ENCODE measurements at regions not wholly inside any gene's neighbourhood (a gene's known extent, or its start where the extent isn't known, plus 50 kb on each side); places are given as distances from the start of the nearest gene placed in this dataset.

DNA sequence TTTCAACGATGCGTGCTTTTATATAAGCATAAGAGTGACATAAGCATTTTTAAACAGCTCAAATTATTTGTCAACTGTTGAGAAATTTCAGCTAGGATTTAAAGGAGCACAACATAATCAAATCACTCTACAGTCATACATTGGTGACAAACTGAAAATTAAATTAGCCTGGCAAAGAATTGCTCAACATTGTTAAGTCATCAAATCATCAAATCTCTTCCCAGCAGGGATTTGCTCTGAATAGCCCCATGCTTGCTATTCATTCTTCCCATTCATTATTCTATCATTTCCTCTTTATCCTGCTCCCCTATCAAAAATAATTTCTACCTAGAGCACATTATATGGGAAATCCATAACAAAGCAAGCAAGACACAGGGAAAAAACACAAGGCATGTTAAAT is 198.7 kb upstream of the LUZP2 start:
- Histone ChIP-seq H3K4me3 (ENCODE audit: low read length) (no peak overlapping the region), H3K4me1 (ENCODE audit: control insufficient read depth, insufficient read depth, low read length) (no peaks in the 10 kb centered on the region), H3K9me3 (ENCODE audit: control insufficient read depth, low read depth, low read length) (no peaks in the 10 kb centered on the region), H3K36me3 (ENCODE audit: control insufficient read depth, insufficient read depth, low read length) (no peaks in the 10 kb centered on the region), H3K27ac (ENCODE audit: low read length) (no peak overlapping the region), H3K27me3 (ENCODE audit: control insufficient read depth, insufficient read depth, low read length) (no peaks in the 10 kb centered on the region)
- no peak for DNase-seq
- 83% methylated on average over 1 of the region's 2 CpGs for WGBS (ENCODE audit: insufficient coverage, low lambda C conversion rate)

DNA sequence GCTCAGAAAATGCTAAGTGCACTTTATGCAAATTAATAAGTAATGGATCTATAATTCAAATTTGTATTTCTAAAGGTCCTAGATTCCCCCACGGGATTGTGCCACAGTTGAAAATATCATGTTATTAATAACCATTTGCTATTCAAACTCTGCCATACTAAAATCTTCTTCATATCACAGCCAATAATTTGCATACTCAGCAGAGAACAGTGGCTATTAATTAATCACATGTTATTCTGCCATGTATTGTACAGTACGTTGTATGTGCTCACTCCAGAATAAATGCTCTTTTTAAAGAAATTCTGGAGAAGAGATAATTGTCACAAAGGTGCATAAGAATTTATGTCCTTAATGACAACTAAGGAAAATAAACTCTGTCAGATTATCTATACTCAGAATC is 184.9 kb upstream of the LUZP2 start:
- H3K9me3 ChIP-seq (ENCODE audit: control insufficient read depth, low read depth, low read length) = peaks cover 3% of the 10 kb centered on the region
- H3K36me3 ChIP-seq (ENCODE audit: control insufficient read depth, insufficient read depth, low read length) = no peaks in the 10 kb centered on the region
- no peak for DNase-seq
- WGBS (ENCODE audit: insufficient coverage, low lambda C conversion rate) = 100% methylated on average over 1 of the region's 2 CpGs
- H3K27me3 ChIP-seq (ENCODE audit: control insufficient read depth, insufficient read depth, low read length) = no peaks in the 10 kb centered on the region
- no peak overlapping the region for H3K4me3 ChIP-seq (ENCODE audit: low read length)
- no peak overlapping the region for H3K27ac ChIP-seq (ENCODE audit: low read length)
- H3K4me1 ChIP-seq (ENCODE audit: control insufficient read depth, insufficient read depth, low read length) = no peaks in the 10 kb centered on the region

DNA sequence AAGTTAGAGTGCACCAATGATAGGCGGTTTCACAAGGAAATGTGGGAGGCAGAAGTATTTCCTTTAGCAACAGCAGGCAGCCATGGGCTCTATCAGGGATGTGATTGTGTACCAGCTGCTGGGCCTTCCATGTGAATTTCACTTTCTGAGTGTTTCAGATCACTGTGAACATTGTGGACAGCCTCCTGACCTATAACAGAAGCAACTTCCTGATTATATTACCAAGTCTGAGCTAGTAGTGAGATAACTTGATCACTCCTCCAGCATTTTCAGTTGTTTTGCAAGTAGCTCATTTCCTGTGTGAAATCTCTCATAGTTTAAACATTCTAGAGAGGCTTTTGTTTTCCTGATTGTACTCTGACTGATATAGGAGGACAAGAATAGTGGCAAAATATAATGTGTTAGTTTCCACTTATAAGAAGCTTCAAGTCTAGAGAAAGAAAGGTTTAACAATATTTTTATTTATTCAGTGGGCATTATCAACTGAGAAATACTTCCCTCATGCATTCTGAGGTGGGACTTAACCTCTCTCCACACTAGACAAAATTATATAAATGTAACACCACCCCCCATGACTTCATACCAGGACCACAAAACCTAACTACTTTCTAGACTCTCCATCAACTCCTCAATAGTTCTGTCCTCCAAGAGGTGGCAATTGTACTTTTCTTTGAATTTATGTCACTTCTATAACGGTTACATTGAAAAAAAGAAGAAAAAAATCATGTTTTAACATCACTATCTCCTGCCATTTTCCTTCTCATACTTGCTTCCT is 184.2 kb upstream of the LUZP2 start:
- Histone ChIP-seq H3K4me1 (ENCODE audit: control insufficient read depth, insufficient read depth, low read length) (no peaks in the 10 kb centered on the region), H3K27ac (ENCODE audit: low read length) (no peak overlapping the region), H3K36me3 (ENCODE audit: control insufficient read depth, insufficient read depth, low read length) (no peaks in the 10 kb centered on the region), H3K27me3 (ENCODE audit: control insufficient read depth, insufficient read depth, low read length) (no peaks in the 10 kb centered on the region), H3K4me3 (ENCODE audit: low read length) (no peak overlapping the region), H3K9me3 (ENCODE audit: control insufficient read depth, low read depth, low read length) (peaks cover 3% of the 10 kb centered on the region)
- no peak for DNase-seq
- 89% methylated on average over 1 of the region's 2 CpGs for WGBS (ENCODE audit: insufficient coverage, low lambda C conversion rate)

DNA sequence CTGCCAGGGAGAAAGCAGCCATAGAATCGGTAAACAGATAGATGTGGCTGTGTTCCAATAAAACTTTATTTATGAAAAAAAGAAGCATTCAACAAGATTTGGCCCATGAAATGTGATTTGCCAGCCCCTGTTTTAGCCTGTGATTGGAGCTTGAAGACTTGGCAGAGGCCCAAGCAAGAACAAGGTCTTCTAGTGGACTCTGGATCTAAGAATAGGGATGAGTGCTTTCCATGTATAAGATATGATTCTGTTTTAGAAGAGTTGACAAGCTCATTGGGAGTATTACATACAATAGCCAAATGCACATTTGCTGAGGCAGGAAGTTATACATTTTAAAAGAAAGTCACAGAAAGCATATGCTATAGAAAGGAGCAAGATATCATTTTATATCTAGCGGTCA is 175.6 kb upstream of the LUZP2 start:
- Histone ChIP-seq H3K4me3 (ENCODE audit: low read length) (no peak overlapping the region), H3K4me1 (ENCODE audit: control insufficient read depth, insufficient read depth, low read length) (no peaks in the 10 kb centered on the region), H3K9me3 (ENCODE audit: control insufficient read depth, low read depth, low read length) (no peaks in the 10 kb centered on the region), H3K36me3 (ENCODE audit: control insufficient read depth, insufficient read depth, low read length) (no peaks in the 10 kb centered on the region), H3K27me3 (ENCODE audit: control insufficient read depth, insufficient read depth, low read length) (no peaks in the 10 kb centered on the region), H3K27ac (ENCODE audit: low read length) (no peak overlapping the region)
- no peak for DNase-seq
- WGBS (ENCODE audit: insufficient coverage, low lambda C conversion rate) = 92% methylated on average over 2 of the region's 2 CpGs

DNA sequence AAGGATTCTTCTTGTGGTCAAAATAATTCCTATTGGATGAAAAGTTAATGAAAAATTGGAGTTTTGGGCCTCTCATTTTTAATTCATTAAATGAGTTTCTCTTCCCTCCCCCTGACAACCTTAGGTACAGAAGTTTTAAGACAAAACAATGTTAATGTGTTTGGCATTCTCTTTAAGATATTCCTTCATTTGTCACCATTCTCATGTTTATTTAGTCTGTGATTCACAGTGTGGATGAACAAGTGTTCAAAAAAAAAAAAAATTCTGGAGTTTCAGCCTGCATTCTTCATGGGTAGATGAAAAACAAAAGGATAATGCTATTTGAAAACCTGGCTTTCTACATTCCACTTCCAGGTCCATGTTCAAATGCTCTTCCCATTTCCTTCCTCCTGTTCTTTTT is 172.6 kb upstream of the LUZP2 start:
- no peaks in the 10 kb centered on the region for H3K36me3 ChIP-seq (ENCODE audit: control insufficient read depth, insufficient read depth, low read length)
- H3K27me3 ChIP-seq (ENCODE audit: control insufficient read depth, insufficient read depth, low read length) = no peaks in the 10 kb centered on the region
- no peak overlapping the region for H3K4me3 ChIP-seq (ENCODE audit: low read length)
- no peak for DNase-seq
- H3K9me3 ChIP-seq (ENCODE audit: control insufficient read depth, low read depth, low read length) = no peaks in the 10 kb centered on the region
- no peak overlapping the region for H3K27ac ChIP-seq (ENCODE audit: low read length)
- H3K4me1 ChIP-seq (ENCODE audit: control insufficient read depth, insufficient read depth, low read length) = no peaks in the 10 kb centered on the region

DNA sequence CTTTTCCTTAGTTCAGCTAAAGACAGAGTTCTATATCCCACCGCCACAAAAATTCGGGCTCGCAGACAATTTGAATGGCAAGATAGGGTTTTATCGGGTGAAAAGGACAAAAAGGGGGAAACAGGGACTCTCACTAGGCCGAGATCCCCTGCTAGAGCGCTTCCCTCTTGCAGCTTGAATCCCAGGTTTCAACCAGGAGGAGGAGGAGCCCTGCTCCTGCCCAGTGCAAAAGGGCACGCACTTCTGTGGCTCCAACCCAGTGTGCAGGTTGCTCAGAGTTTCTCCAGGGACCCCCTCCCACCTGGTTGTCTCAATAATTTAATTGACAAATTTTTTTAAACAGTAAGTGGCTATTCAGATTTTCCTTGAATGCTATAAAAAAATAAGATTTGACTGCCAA is 152.6 kb upstream of the LUZP2 start:
- WGBS (ENCODE audit: insufficient coverage, low lambda C conversion rate) = no CpG with 5 or more reads among the region's 7 CpGs
- Histone ChIP-seq H3K27ac (ENCODE audit: low read length) (no peak overlapping the region), H3K36me3 (ENCODE audit: control insufficient read depth, insufficient read depth, low read length) (no peaks in the 10 kb centered on the region), H3K4me1 (ENCODE audit: control insufficient read depth, insufficient read depth, low read length) (no peaks in the 10 kb centered on the region), H3K9me3 (ENCODE audit: control insufficient read depth, low read depth, low read length) (no peaks in the 10 kb centered on the region), H3K4me3 (ENCODE audit: low read length) (no peak overlapping the region), H3K27me3 (ENCODE audit: control insufficient read depth, insufficient read depth, low read length) (no peaks in the 10 kb centered on the region)
- no peak for DNase-seq

DNA sequence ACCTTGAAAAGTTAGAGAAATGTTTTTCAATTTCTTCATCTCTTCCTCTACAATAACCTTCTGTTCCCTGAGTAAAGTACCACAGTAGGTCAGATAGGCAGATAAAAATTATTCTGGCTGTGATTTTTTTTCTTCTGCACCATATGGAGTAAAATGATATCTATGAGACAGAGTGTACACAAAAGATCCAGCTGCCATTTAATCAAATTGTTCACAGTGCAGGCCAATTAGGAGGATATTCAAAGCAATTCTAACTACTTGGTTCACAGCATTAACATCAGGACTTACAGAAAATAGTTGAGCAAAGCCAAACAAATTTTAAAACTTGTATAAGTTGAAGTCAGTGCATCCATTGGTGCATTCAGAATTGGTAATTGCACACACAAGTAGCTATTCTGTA is 147.9 kb upstream of the LUZP2 start:
- no peak for DNase-seq
- no peak overlapping the region for H3K27ac ChIP-seq (ENCODE audit: low read length)
- H3K27me3 ChIP-seq (ENCODE audit: control insufficient read depth, insufficient read depth, low read length) = no peaks in the 10 kb centered on the region
- H3K36me3 ChIP-seq (ENCODE audit: control insufficient read depth, insufficient read depth, low read length) = no peaks in the 10 kb centered on the region
- H3K9me3 ChIP-seq (ENCODE audit: control insufficient read depth, low read depth, low read length) = no peaks in the 10 kb centered on the region
- no peak overlapping the region for H3K4me3 ChIP-seq (ENCODE audit: low read length)
- H3K4me1 ChIP-seq (ENCODE audit: control insufficient read depth, insufficient read depth, low read length) = no peaks in the 10 kb centered on the region

DNA sequence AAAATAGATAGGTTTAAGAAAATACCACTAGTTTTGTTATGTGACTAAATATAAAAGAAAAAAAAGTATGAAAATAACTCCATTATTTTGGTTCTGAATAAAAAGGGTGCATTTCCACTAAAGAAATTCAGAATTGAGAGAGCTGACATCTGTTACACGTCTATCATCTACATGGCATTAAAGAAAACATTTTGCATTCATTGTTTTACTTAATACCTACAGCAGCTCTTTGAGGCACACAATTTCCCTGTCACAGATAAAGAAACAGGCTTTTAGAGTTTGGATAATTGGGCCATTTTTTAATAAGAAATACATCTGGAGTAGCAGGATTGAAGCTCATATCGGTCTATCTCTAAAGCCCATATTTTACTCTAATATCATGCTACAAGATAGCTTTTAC is 145.7 kb upstream of the LUZP2 start:
- DNase-seq = no peak
- H3K36me3 ChIP-seq (ENCODE audit: control insufficient read depth, insufficient read depth, low read length) = no peaks in the 10 kb centered on the region
- no peaks in the 10 kb centered on the region for H3K27me3 ChIP-seq (ENCODE audit: control insufficient read depth, insufficient read depth, low read length)
- H3K9me3 ChIP-seq (ENCODE audit: control insufficient read depth, low read depth, low read length) = no peaks in the 10 kb centered on the region
- H3K27ac ChIP-seq (ENCODE audit: low read length) = no peak overlapping the region
- no peak overlapping the region for H3K4me3 ChIP-seq (ENCODE audit: low read length)
- no CpG with 5 or more reads among the region's 2 CpGs for WGBS (ENCODE audit: insufficient coverage, low lambda C conversion rate)
- H3K4me1 ChIP-seq (ENCODE audit: control insufficient read depth, insufficient read depth, low read length) = no peaks in the 10 kb centered on the region

DNA sequence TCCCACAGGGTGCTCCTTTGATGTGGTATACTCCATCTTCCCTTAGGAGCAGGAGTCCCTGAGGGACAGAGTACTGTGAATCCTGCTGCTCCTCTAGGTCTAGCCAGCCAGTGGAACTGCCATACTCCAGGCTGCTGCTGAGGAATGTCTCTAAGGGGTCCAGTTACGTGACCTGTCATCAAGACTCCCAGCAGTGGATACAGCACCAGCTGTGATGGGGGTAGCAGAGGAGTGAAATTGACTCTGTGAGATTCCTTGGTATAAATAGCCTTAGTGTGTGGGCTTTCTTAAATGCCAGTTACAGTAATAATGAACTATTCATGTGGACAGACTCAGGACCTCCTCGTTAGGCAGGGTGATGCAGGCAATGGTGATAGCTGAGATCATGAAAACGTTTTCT is 140.4 kb upstream of the LUZP2 start:
- H3K9me3 ChIP-seq (ENCODE audit: control insufficient read depth, low read depth, low read length) = no peaks in the 10 kb centered on the region
- no peaks in the 10 kb centered on the region for H3K4me1 ChIP-seq (ENCODE audit: control insufficient read depth, insufficient read depth, low read length)
- no peaks in the 10 kb centered on the region for H3K27me3 ChIP-seq (ENCODE audit: control insufficient read depth, insufficient read depth, low read length)
- no peak overlapping the region for H3K4me3 ChIP-seq (ENCODE audit: low read length)
- H3K27ac ChIP-seq (ENCODE audit: low read length) = no peak overlapping the region
- DNase-seq = no peak
- WGBS (ENCODE audit: insufficient coverage, low lambda C conversion rate) = no CpG with 5 or more reads among the region's 3 CpGs
- H3K36me3 ChIP-seq (ENCODE audit: control insufficient read depth, insufficient read depth, low read length) = no peaks in the 10 kb centered on the region

DNA sequence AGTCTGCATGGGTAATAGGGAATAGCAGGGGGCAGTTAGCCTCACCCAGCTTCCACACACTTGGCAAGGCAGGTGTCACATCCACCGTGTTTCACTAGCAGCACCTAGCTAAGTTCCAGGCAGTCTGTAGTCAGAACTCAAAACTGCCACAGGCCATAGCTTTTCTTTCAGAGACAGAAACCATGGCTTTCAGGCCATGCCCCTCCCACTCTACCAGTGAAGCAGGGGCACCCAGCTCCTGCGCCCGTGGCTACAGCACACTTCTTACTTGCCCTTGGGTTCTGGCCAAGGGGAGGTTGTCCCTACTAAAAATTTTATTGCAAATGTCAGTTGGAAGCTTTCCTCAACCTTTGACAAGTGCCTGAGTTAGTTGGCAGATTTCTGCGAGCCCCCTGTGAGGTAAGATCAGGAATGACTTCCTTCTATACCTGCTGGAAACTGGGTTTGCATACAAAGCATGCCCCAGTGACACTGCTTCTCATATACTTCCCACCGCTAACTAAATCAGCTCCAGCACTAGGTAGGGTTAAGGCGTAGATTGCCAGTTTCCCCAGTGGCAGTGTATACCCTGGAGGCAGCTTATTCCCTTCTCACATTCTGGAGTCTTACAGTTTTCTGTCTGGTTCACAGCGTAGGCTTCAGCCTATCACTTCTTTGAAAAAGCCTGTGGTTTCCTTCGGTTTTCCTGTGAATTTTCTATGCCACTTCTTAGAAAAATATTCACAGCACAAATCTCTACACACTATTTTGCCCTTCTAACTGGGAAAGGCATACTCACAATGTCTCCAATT is 139.0 kb upstream of the LUZP2 start:
- no peaks in the 10 kb centered on the region for H3K27me3 ChIP-seq (ENCODE audit: control insufficient read depth, insufficient read depth, low read length)
- no peaks in the 10 kb centered on the region for H3K36me3 ChIP-seq (ENCODE audit: control insufficient read depth, insufficient read depth, low read length)
- no peak overlapping the region for H3K27ac ChIP-seq (ENCODE audit: low read length)
- H3K9me3 ChIP-seq (ENCODE audit: control insufficient read depth, low read depth, low read length) = no peaks in the 10 kb centered on the region
- no peak for DNase-seq
- H3K4me1 ChIP-seq (ENCODE audit: control insufficient read depth, insufficient read depth, low read length) = no peaks in the 10 kb centered on the region
- 71% methylated on average over 1 of the region's 8 CpGs for WGBS (ENCODE audit: insufficient coverage, low lambda C conversion rate)
- H3K4me3 ChIP-seq (ENCODE audit: low read length) = no peak overlapping the region

DNA sequence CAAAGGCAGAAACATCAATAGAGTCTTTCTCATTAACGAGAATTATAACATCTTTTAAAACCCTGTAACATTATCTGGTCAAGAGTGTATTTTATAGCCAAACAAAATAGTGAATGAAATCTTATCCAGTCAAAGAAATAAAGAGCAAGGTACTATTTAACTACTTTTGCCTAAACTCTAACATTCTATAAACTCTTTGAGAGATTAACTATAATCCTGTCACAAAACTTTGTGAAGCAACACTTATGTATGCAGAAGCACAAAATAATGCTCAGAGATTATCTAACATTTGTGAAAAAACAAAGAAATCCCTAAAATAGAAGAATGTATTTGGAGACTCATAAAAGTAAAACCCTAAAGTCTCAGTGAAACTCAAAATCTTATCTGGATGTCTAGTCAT is 124.4 kb upstream of the LUZP2 start:
- H3K4me3 ChIP-seq (ENCODE audit: low read length) = no peak overlapping the region
- no peaks in the 10 kb centered on the region for H3K4me1 ChIP-seq (ENCODE audit: control insufficient read depth, insufficient read depth, low read length)
- H3K36me3 ChIP-seq (ENCODE audit: control insufficient read depth, insufficient read depth, low read length) = no peaks in the 10 kb centered on the region
- H3K9me3 ChIP-seq (ENCODE audit: control insufficient read depth, low read depth, low read length) = no peaks in the 10 kb centered on the region
- 83% methylated on average over 1 of the region's 1 CpG for WGBS (ENCODE audit: insufficient coverage, low lambda C conversion rate)
- no peak for DNase-seq
- no peak overlapping the region for H3K27ac ChIP-seq (ENCODE audit: low read length)
- H3K27me3 ChIP-seq (ENCODE audit: control insufficient read depth, insufficient read depth, low read length) = no peaks in the 10 kb centered on the region
